GM23338 (cell line): ENCODE measurements at regions not wholly inside any gene's neighbourhood (a gene's known extent, or its start where the extent isn't known, plus 50 kb on each side); places are given as distances from the start of the nearest gene placed in this dataset.

Experiments
- CREB1 ChIP-seq: fragments of 250-450 bp; sonication (Bioruptor Pico); IDR thresholded peaks from 2 replicates; pipeline ENCODE4 v1.5.0; 2020; ENCODE audit warnings: low read depth, mild to moderate bottlenecking, moderate library complexity
- CTCF ChIP-seq, 2 experiments: fragments of 200-600 bp in 1 of 2; sonication (generic) in 1 of 2; conservative IDR thresholded peaks; 2 replicates each; pipeline versions ENCODE4 v1.5.1 to v1.6.1; 2016 to 2017; ENCODE audit warnings: antibody characterized with exemption in 2 of 2, low read depth in 2 of 2, mild to moderate bottlenecking in 2 of 2, moderate library complexity in 1 of 2

- TF ChIP-seq CTCF (conservative IDR thresholded peaks at IDR 0.05; ENCODE audit: low read depth in 2 of 2), result no peak
- no peak for TF ChIP-seq CREB1
Observed at GRCh38 chr2:120947327-120947726, 211.7 kb downstream of the GLI2 start.
